ENCODE measurements at regions not wholly inside any gene's neighbourhood (a gene's known extent, or its start where the extent isn't known, plus 50 kb on each side); places are given as distances from the start of the nearest gene placed in this dataset.

DNA sequence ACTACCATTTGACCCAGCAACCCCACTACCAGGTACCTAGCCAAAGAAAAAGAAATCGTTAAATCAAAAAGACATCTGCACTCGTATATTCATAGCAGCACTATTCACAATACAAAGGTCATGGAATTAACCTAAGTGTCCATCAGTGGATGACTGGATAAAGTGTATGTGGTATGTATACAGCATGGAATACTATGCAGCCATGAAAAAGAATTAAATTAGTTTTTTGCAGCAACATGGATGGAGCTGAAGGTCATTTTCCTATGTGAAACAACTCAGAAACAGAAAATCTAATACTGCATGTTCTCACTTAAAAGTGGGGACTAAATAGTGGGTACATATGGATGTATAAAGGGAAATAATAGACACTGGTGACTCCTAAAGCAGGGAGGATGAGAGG, 175.2 kb downstream of the ZIC4 start:
- DNase-seq (ENCODE audit: low spot score) = no peak
- Histone ChIP-seq H2AFZ (ENCODE audit: low read length) (no peak overlapping the region), H3K4me3 (ENCODE audit: low read depth, low read length, poor library complexity, severe bottlenecking) (no peak overlapping the region), H3K27ac (ENCODE audit: low read depth, low read length, poor library complexity, severe bottlenecking) (no peak overlapping the region), H3K79me2 (ENCODE audit: insufficient read depth, low read depth, low read length) (no peaks in the 10 kb centered on the region), H3K9me2 (ENCODE audit: insufficient read depth, low read length) (no peaks in the 10 kb centered on the region), H3K9me3 (ENCODE audit: low read length) (no peaks in the 10 kb centered on the region), H3K4me2 (ENCODE audit: low read length) (no peak overlapping the region), H3K36me3 (ENCODE audit: insufficient read depth, low read length) (no peaks in the 10 kb centered on the region), H3K4me1 (ENCODE audit: insufficient read depth, low read length, poor library complexity, severe bottlenecking) (no peaks in the 10 kb centered on the region), H4K20me1 (ENCODE audit: insufficient read depth, low read length) (no peaks in the 10 kb centered on the region)
- TF ChIP-seq, protein P1, sequence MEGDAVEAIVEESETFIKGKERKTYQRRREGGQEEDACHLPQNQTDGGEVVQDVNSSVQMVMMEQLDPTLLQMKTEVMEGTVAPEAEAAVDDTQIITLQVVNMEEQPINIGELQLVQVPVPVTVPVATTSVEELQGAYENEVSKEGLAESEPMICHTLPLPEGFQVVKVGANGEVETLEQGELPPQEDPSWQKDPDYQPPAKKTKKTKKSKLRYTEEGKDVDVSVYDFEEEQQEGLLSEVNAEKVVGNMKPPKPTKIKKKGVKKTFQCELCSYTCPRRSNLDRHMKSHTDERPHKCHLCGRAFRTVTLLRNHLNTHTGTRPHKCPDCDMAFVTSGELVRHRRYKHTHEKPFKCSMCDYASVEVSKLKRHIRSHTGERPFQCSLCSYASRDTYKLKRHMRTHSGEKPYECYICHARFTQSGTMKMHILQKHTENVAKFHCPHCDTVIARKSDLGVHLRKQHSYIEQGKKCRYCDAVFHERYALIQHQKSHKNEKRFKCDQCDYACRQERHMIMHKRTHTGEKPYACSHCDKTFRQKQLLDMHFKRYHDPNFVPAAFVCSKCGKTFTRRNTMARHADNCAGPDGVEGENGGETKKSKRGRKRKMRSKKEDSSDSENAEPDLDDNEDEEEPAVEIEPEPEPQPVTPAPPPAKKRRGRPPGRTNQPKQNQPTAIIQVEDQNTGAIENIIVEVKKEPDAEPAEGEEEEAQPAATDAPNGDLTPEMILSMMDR (conservative IDR thresholded peaks at IDR 0.05; ENCODE audit: low read length) = no peak
- no peak for TF ChIP-seq EZH2phosphoT487 (IDR thresholded peaks at IDR 0.05; ENCODE audit: borderline replicate concordance, low read depth, low read length)
- ChIA-PET POLR2A (no interaction called here), CTCF (ENCODE audit: unreplicated experiment) (no interaction called here)
- BruUV-seq (replicated peaks) = no TSS peak
- intact Hi-C loops (cut with micrococcal nuclease; ENCODE audit: unreplicated experiment) = no loop called here

DNA sequence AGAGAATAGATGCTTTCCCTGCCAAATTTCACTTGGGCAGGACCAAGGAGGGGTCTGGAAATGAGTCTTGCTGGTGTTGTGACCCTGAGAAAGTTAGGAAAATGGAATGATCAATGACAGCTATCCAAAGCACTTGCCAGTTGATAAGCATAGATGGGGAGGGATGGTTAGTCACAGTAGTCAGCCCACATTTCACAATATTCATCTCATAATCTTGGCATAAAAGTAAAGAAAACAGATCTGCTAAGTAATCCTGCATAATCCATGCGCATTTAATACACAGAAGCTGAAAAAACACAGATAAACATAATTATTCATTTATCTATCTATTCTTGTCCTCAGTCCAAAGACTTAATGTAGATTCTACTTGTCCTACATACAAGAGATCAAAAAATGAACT, 184.1 kb downstream of the ZIC4 start:
- Histone ChIP-seq H3K4me3 (ENCODE audit: low read depth, low read length, poor library complexity, severe bottlenecking) (no peak overlapping the region), H3K4me2 (ENCODE audit: low read length) (no peak overlapping the region), H3K9me2 (ENCODE audit: insufficient read depth, low read length) (no peaks in the 10 kb centered on the region), H3K79me2 (ENCODE audit: insufficient read depth, low read depth, low read length) (no peaks in the 10 kb centered on the region), H3K36me3 (ENCODE audit: insufficient read depth, low read length) (no peaks in the 10 kb centered on the region), H2AFZ (ENCODE audit: low read length) (no peak overlapping the region), H4K20me1 (ENCODE audit: insufficient read depth, low read length) (no peaks in the 10 kb centered on the region), H3K9me3 (ENCODE audit: low read length) (no peaks in the 10 kb centered on the region), H3K4me1 (ENCODE audit: insufficient read depth, low read length, poor library complexity, severe bottlenecking) (no peaks in the 10 kb centered on the region), H3K27ac (ENCODE audit: low read depth, low read length, poor library complexity, severe bottlenecking) (no peak overlapping the region)
- intact Hi-C loops (cut with micrococcal nuclease; ENCODE audit: unreplicated experiment) = no loop called here
- TF ChIP-seq, protein P1 (conservative IDR thresholded peaks at IDR 0.05; ENCODE audit: low read length) = no peak
- TF ChIP-seq EZH2phosphoT487 (IDR thresholded peaks at IDR 0.05; ENCODE audit: borderline replicate concordance, low read depth, low read length) = no peak
- no TSS peak for BruUV-seq (replicated peaks)
- POLR2A ChIA-PET = no interaction called here
- CTCF ChIA-PET (ENCODE audit: unreplicated experiment) = no interaction called here
- DNase-seq (ENCODE audit: low spot score) = no peak

DNA sequence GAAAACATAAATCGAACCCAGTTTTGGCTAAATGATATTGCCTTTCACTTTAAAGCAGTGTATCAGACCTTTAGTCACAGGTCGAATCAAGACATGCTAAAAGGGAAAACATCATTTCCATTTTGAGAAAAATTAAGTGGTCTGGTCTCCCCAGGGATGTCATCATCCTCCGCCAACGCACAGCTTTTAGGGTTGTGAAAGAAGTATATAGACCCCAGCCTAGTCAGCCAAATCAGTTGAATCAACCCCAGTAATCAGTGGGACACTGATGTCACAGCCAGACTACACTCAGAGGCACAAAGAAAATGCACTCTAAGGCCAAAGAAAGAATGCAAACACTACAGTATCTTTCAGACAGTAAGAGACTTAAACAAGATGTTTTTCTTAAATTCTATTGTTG, 187.4 kb downstream of the ZIC4 start:
- Histone ChIP-seq H3K4me2 (ENCODE audit: low read length) (no peak overlapping the region), H3K4me1 (ENCODE audit: insufficient read depth, low read length, poor library complexity, severe bottlenecking) (no peaks in the 10 kb centered on the region), H3K9me3 (ENCODE audit: low read length) (no peaks in the 10 kb centered on the region), H3K4me3 (ENCODE audit: low read depth, low read length, poor library complexity, severe bottlenecking) (no peak overlapping the region), H3K27ac (ENCODE audit: low read depth, low read length, poor library complexity, severe bottlenecking) (no peak overlapping the region), H3K9me2 (ENCODE audit: insufficient read depth, low read length) (no peaks in the 10 kb centered on the region), H3K79me2 (ENCODE audit: insufficient read depth, low read depth, low read length) (no peaks in the 10 kb centered on the region), H2AFZ (ENCODE audit: low read length) (no peak overlapping the region; the same call in 1 of the 2 replicates), H4K20me1 (ENCODE audit: insufficient read depth, low read length) (no peaks in the 10 kb centered on the region), H3K36me3 (ENCODE audit: insufficient read depth, low read length) (no peaks in the 10 kb centered on the region)
- no peak for TF ChIP-seq EZH2phosphoT487 (IDR thresholded peaks at IDR 0.05; ENCODE audit: borderline replicate concordance, low read depth, low read length)
- TF ChIP-seq, protein P1 (conservative IDR thresholded peaks at IDR 0.05; ENCODE audit: low read length) = no peak
- no TSS peak for BruUV-seq (replicated peaks)
- ChIA-PET CTCF (ENCODE audit: unreplicated experiment) (no interaction called here), POLR2A (no interaction called here)
- DNase-seq (ENCODE audit: low spot score) = no peak
- intact Hi-C loops (cut with micrococcal nuclease; ENCODE audit: unreplicated experiment) = no loop called here

Measured in OCI-LY7 (cell line).